Retinal pigment epithelial cell (primary cell): ENCODE measurements at regions not wholly inside any gene's neighbourhood (a gene's known extent, or its start where the extent isn't known, plus 50 kb on each side); places are given as distances from the start of the nearest gene placed in this dataset.

Experiments used
- DNase-seq: peaks from one replicate; pipeline ENCODE4 v3.0.0-alpha.2; 2010; ENCODE audit warnings: low read depth
- H3K4me3 ChIP-seq: 2 replicates; pipeline ENCODE4 v1.5.1; 2011; ENCODE audit warnings: mild to moderate bottlenecking, low read length, control low read depth, moderate library complexity
- CTCF ChIP-seq: conservative IDR thresholded peaks from 2 replicates; pipeline ENCODE4 v1.5.1; 2011; ENCODE audit warnings: low read depth, low read length, control low read depth, inconsistent platforms

- DNase-seq, result no peak
- TF ChIP-seq CTCF, result no peak
- H3K4me3 ChIP-seq, result no peak overlapping the region
Observed at GRCh38 chr15:62532367-62532766, 367.3 kb upstream of the C2CD4B start.

- DNase-seq, result no peak
- no peak for TF ChIP-seq CTCF
- H3K4me3 ChIP-seq, result no peak overlapping the region
Observed at GRCh38 chr15:62533687-62534086, 368.6 kb upstream of the C2CD4B start.

- no peak for TF ChIP-seq CTCF
- no peak for DNase-seq
- no peak overlapping the region for H3K4me3 ChIP-seq
Observed at GRCh38 chr15:62534996-62535395, 369.9 kb upstream of the C2CD4B start.

- no peak for TF ChIP-seq CTCF
- H3K4me3 ChIP-seq, result no peak overlapping the region
- no peak for DNase-seq
Observed at GRCh38 chr15:62539236-62539635, 374.2 kb upstream of the C2CD4B start.

- no peak for DNase-seq
- no peak for TF ChIP-seq CTCF
- H3K4me3 ChIP-seq, result no peak overlapping the region
Observed at GRCh38 chr15:62541250-62541649, 376.2 kb upstream of the C2CD4B start.

GRCh38 chr15:62541846-62542245 is 376.8 kb upstream of the C2CD4B start:
- TF ChIP-seq CTCF, result no peak
- no peak for DNase-seq
- no peak overlapping the region for H3K4me3 ChIP-seq

GRCh38 chr15:62544446-62544845 is 379.4 kb upstream of the C2CD4B start:
- no peak overlapping the region for H3K4me3 ChIP-seq
- TF ChIP-seq CTCF, result no peak
- no peak for DNase-seq
